ENCODE measurements at regions not wholly inside any gene's neighbourhood (a gene's known extent, or its start where the extent isn't known, plus 50 kb on each side); places are given as distances from the start of the nearest gene placed in this dataset.
A peak's percentile ranks its signal among the peaks of the same experiment; 100 is the strongest.
"Not testable (repeated sequence)": the region's sequence is repeated elsewhere in the genome, so short reads cannot be mapped to it uniquely, and the experiment has no call there.

DNA sequence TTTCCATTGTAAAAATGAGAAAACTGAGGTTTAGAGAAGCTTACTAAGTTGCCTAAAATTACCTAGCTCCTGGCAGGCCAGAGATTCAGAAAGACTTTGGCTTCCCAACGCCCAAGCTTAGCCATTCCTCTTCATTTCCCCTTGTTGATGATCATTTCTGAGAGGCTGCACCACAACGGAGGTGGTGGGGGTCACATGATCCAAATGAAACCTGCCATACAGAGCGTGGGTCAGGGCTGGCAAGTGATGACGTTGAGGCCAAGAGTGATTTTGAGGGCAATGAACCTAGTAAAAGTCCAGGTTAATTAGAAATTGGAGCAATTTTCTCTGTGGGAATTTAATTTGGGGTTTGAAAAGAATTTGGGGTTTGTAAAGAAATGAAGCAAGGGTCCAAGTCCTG, 109.9 kb downstream of the TMEM182 start:
- ATAC-seq (ENCODE audit: low read depth) (no peak), DNase-seq (ENCODE audit: low spot score) (no peak)
- Histone ChIP-seq H3K4me3 (ENCODE audit: severe bottlenecking) (no peak overlapping the region), H3K27ac (ENCODE audit: poor library complexity, severe bottlenecking) (no peak overlapping the region), H3K4me1 (ENCODE audit: insufficient read depth, poor library complexity, severe bottlenecking) (no peaks in the 10 kb centered on the region), H3K9me3 (ENCODE audit: severe bottlenecking) (no peaks in the 10 kb centered on the region), H3K36me3 (ENCODE audit: low read depth) (no peaks in the 10 kb centered on the region), H3K27me3 (ENCODE audit: insufficient read depth, poor library complexity, severe bottlenecking) (no peaks in the 10 kb centered on the region)
- TF ChIP-seq, protein P1, sequence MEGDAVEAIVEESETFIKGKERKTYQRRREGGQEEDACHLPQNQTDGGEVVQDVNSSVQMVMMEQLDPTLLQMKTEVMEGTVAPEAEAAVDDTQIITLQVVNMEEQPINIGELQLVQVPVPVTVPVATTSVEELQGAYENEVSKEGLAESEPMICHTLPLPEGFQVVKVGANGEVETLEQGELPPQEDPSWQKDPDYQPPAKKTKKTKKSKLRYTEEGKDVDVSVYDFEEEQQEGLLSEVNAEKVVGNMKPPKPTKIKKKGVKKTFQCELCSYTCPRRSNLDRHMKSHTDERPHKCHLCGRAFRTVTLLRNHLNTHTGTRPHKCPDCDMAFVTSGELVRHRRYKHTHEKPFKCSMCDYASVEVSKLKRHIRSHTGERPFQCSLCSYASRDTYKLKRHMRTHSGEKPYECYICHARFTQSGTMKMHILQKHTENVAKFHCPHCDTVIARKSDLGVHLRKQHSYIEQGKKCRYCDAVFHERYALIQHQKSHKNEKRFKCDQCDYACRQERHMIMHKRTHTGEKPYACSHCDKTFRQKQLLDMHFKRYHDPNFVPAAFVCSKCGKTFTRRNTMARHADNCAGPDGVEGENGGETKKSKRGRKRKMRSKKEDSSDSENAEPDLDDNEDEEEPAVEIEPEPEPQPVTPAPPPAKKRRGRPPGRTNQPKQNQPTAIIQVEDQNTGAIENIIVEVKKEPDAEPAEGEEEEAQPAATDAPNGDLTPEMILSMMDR (IDR thresholded peaks at IDR 0.05; ENCODE audit: poor library complexity, severe bottlenecking): no peak

- Histone ChIP-seq H3K27ac (ENCODE audit: poor library complexity, severe bottlenecking) (no peak overlapping the region), H3K36me3 (ENCODE audit: low read depth) (no peaks in the 10 kb centered on the region), H3K9me3 (ENCODE audit: severe bottlenecking) (no peaks in the 10 kb centered on the region), H3K4me1 (ENCODE audit: insufficient read depth, poor library complexity, severe bottlenecking) (no peaks in the 10 kb centered on the region), H3K27me3 (ENCODE audit: insufficient read depth, poor library complexity, severe bottlenecking) (no peaks in the 10 kb centered on the region), H3K4me3 (ENCODE audit: severe bottlenecking) (no peak overlapping the region)
- no peak for ATAC-seq (ENCODE audit: low read depth)
- DNase-seq (ENCODE audit: low spot score): no peak
- TF ChIP-seq, protein P1 (IDR thresholded peaks at IDR 0.05; ENCODE audit: poor library complexity, severe bottlenecking): peak; percentile 28
Observed at GRCh38 chr2:102872388-102872787, 110.6 kb downstream of the TMEM182 start.

GRCh38 chr2:102879513-102879912, 117.7 kb downstream of the TMEM182 start:
- ATAC-seq (ENCODE audit: low read depth); DNase-seq (ENCODE audit: low spot score); H3K9me3 ChIP-seq (ENCODE audit: severe bottlenecking); H3K27me3 ChIP-seq (ENCODE audit: insufficient read depth, poor library complexity, severe bottlenecking); H3K4me1 ChIP-seq (ENCODE audit: insufficient read depth, poor library complexity, severe bottlenecking); H3K36me3 ChIP-seq (ENCODE audit: low read depth); H3K27ac ChIP-seq (ENCODE audit: poor library complexity, severe bottlenecking); H3K4me3 ChIP-seq (ENCODE audit: severe bottlenecking): not testable (repeated sequence)

DNA sequence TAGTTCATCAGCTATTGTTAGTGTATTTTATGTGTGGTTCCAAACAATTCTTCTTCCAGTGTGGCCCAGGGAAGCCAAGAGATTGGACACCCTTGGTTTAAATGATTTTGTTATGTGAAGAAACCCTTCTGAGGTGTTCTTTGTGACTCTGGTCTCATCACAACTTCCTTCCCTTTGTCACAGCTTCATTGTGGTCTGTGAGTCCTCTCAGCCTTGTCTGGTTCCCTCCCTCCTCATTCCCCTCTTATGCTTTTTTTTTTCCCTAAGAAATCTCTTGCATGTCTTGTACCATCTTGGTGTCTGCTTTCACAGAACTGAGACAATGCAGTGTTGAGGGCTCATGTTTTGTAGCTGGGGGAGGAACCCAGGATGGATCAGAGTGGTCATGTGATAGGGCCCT, 118.9 kb downstream of the TMEM182 start:
- ATAC-seq (ENCODE audit: low read depth): no peak
- no peaks in the 10 kb centered on the region for H3K4me1 ChIP-seq (ENCODE audit: insufficient read depth, poor library complexity, severe bottlenecking)
- H3K27ac ChIP-seq (ENCODE audit: poor library complexity, severe bottlenecking): no peak overlapping the region
- H3K27me3 ChIP-seq (ENCODE audit: insufficient read depth, poor library complexity, severe bottlenecking): no peaks in the 10 kb centered on the region
- no peak for DNase-seq (ENCODE audit: low spot score)
- H3K36me3 ChIP-seq (ENCODE audit: low read depth): no peaks in the 10 kb centered on the region
- no peaks in the 10 kb centered on the region for H3K9me3 ChIP-seq (ENCODE audit: severe bottlenecking)
- no peak overlapping the region for H3K4me3 ChIP-seq (ENCODE audit: severe bottlenecking)
- TF ChIP-seq, protein P1 (IDR thresholded peaks at IDR 0.05; ENCODE audit: poor library complexity, severe bottlenecking): no peak

GRCh38 chr2:102886216-102886893, 124.5 kb downstream of the TMEM182 start:
- Histone ChIP-seq H3K27me3 (ENCODE audit: insufficient read depth, poor library complexity, severe bottlenecking) (peaks cover 11% of the 10 kb centered on the region), H3K27ac (ENCODE audit: poor library complexity, severe bottlenecking) (no peak overlapping the region), H3K4me3 (ENCODE audit: severe bottlenecking) (no peak overlapping the region), H3K36me3 (ENCODE audit: low read depth) (no peaks in the 10 kb centered on the region), H3K9me3 (ENCODE audit: severe bottlenecking) (no peaks in the 10 kb centered on the region), H3K4me1 (ENCODE audit: insufficient read depth, poor library complexity, severe bottlenecking) (no peaks in the 10 kb centered on the region)
- ATAC-seq (ENCODE audit: low read depth): no peak
- TF ChIP-seq, protein P1 (IDR thresholded peaks at IDR 0.05; ENCODE audit: poor library complexity, severe bottlenecking): no peak
- no peak for DNase-seq (ENCODE audit: low spot score)
